ENCODE measurements at regions not wholly inside any gene's neighbourhood (a gene's known extent, or its start where the extent isn't known, plus 50 kb on each side); places are given as distances from the start of the nearest gene placed in this dataset.
"Not testable (repeated sequence)": the region's sequence is repeated elsewhere in the genome, so short reads cannot be mapped to it uniquely, and the experiment has no call there.

GRCh38 chr12:37666069-37666781 lies 650.3 kb upstream of the ALG10B start:
- DNase-seq: no peak

- not testable (repeated sequence) for DNase-seq
Observed at GRCh38 chr12:37668557-37668956, 648.0 kb upstream of the ALG10B start.

DNA sequence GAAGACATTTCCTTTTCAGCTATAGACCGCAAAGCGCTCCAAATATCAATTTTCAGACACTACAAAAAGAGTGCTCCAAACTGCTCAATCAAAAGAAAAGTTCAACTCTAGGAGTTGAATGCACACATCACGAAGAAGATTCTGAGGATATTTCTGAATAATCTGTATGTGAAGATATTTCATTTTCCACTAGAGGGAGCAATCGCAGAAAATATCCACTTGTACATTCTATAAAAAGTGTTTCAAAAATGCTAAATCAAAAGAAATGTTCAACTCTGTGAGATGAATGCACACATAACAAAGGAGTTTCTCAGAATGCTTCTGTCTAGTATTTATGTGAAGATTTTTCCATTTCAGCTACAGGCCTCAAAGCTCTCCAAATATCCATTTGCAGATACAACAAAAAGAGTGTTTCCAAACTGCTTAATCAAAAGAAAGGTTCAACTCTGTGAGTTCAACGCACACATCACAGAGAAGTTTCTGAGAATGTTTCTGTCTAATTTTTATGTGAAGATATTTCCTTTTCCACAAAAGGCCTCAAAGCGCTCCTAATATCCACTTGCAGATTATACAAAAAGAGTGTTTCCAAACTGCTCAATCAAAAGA lies 643.8 kb upstream of the ALG10B start:
- peak; percentile 38 for DNase-seq

DNA sequence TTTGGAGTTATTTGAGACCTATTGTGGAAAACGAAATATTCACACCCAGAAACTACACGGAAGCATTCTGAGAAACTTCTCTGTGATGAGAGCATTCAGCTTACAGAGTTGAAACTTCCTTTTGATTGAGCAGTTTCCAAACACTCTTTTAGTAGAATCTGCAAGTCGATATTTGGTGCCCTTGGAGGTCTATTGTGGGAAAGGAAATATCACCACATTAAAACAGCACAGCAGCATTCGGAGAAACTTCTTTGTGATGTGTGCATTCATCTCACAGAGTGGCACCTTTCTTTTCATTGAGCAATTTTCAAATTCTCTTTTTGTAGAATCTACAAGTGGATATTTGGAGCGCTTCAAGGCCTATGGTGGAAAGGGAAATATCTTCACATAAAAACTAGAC lies 595.7 kb upstream of the ALG10B start:
- no peak for DNase-seq

DNA sequence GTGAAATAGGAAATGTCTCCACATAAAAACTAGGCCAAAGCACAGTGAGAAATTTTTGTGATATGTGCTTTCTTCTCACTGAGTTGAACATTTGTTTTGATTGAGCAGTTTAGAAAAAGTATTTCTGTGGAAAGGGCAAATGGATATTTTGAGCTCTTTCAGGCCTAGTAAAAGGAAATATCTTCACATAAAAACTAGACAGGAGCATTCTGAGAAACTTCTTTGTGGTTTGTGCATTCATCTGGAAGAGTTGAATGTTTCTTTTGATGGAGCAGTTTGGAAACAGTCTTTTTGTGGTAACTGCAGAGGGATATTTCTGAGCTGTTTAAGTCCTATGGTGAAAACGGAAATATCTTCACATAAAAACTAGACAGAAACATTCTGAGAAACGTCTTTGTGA lies 582.7 kb upstream of the ALG10B start:
- DNase-seq: no peak

Data from DMS53 (cell line).